Sigmoid colon (tissue), 4 donors: ENCODE measurements at regions not wholly inside any gene's neighbourhood (a gene's known extent, or its start where the extent isn't known, plus 50 kb on each side); places are given as distances from the start of the nearest gene placed in this dataset.

Experiments
- EP300 ChIP-seq, 4 donors: sonication (generic); formaldehyde crosslinking; IDR thresholded peaks; one replicate each; pipeline ENCODE4 v1.6.1; 2017; ENCODE audit warnings: antibody characterized with exemption in 4 of 4
- POLR2AphosphoS5 ChIP-seq, 4 donors: sonication (generic); formaldehyde crosslinking; IDR thresholded peaks; one replicate each; pipeline ENCODE4 v1.6.1; 2017; ENCODE audit warnings: antibody characterized with exemption in 4 of 4

GRCh38 chr1:87568005-87568404 lies 239.3 kb downstream of the LMO4 start:
- TF ChIP-seq EP300 (IDR thresholded peaks at IDR 0.05) (no peak), POLR2AphosphoS5 (IDR thresholded peaks at IDR 0.05) (no peak)
